PC-3 (cell line): ENCODE measurements at regions not wholly inside any gene's neighbourhood (a gene's known extent, or its start where the extent isn't known, plus 50 kb on each side); places are given as distances from the start of the nearest gene placed in this dataset.

Experiments used
- ATAC-seq: fragments of 200-7000 bp; cut with Tn5 transposase; 2 replicates; pipeline ENCODE4 v1.9.1; 2020; ENCODE audit warnings: mild to moderate bottlenecking, moderate library complexity
- BruUV-seq: library from RNA; stranded (reverse); fragments of 400-500 nt; replicated peaks from 2 replicates; lab custom pipeline; 2021; lab: Mats Ljungman, UMichigan
- CTCF ChIA-PET: fragments of 300-600 bp; sonication (Branson Sonifier 250); formaldehyde crosslinking; loops from one replicate; lab custom pipeline; 2022; ENCODE audit warnings: antibody characterized with exemption; lab: Charles Lee
- POLR2A ChIA-PET: fragments of 300-600 bp; sonication (Branson Sonifier 250); formaldehyde crosslinking; loops from one replicate; lab custom pipeline; 2022; ENCODE audit warnings: antibody characterized with exemption; ENCODE audit not compliant: unreplicated experiment; lab: Charles Lee
- DNase-seq: peaks from one replicate; pipeline ENCODE4 v3.0.0-alpha.2; 2015
- H2AFZ ChIP-seq: fragments of 300-600 bp; sonication (generic); 2 replicates; pipeline ENCODE4 v1.6.0; 2016; ENCODE audit warnings: antibody characterized with exemption, low read length
- H3F3A ChIP-seq: fragments of 300-600 bp; sonication (generic); one replicate; pipeline ENCODE4 v1.6.0; 2017; ENCODE audit warnings: antibody characterized with exemption, low read length, control low read depth, mild to moderate bottlenecking; ENCODE audit not compliant: unreplicated experiment
- H3K27ac ChIP-seq: fragments of 300-600 bp; sonication (generic); 2 replicates; pipeline ENCODE4 v1.5.1; 2016; ENCODE audit warnings: mild to moderate bottlenecking, low read length
- H3K27me3 ChIP-seq: fragments of 300-600 bp; sonication (generic); 2 replicates; pipeline ENCODE4 v1.6.1; 2016; ENCODE audit warnings: low read length, mixed read lengths
- H3K36me3 ChIP-seq: fragments of 300-600 bp; sonication (generic); 2 replicates; pipeline ENCODE4 v1.6.1; 2016; ENCODE audit warnings: low read depth, mixed run types, low read length, mixed read lengths
- H3K4me1 ChIP-seq: fragments of 300-600 bp; sonication (generic); 2 replicates; pipeline ENCODE4 v1.5.1; 2016; ENCODE audit warnings: low read length; ENCODE audit not compliant: insufficient read depth
- H3K4me2 ChIP-seq: fragments of 300-600 bp; sonication (generic); 2 replicates; pipeline ENCODE4 v1.6.0; 2016; ENCODE audit warnings: low read length
- H3K4me3 ChIP-seq: fragments of 300-600 bp; sonication (generic); 2 replicates; pipeline ENCODE4 v1.5.1; 2016; ENCODE audit warnings: mild to moderate bottlenecking, low read length, mixed read lengths
- H3K79me2 ChIP-seq: fragments of 300-600 bp; sonication (generic); 2 replicates; pipeline ENCODE4 v1.6.1; 2017; ENCODE audit warnings: low read length, mixed read lengths
- H3K9ac ChIP-seq: fragments of 300-600 bp; sonication (generic); 2 replicates; pipeline ENCODE4 v1.6.0; 2016; ENCODE audit warnings: mild to moderate bottlenecking, low read length
- H3K9me2 ChIP-seq: fragments of 300-600 bp; sonication (generic); replicated peaks from 2 replicates; pipeline ENCODE4 v1.6.1; 2016; ENCODE audit warnings: mixed run types, low read length, mixed read lengths
- H3K9me3 ChIP-seq: fragments of 300-600 bp; sonication (generic); 2 replicates; pipeline ENCODE4 v1.6.1; 2016; ENCODE audit warnings: low read length, mixed read lengths
- H4K20me1 ChIP-seq: fragments of 300-600 bp; sonication (generic); 2 replicates; pipeline ENCODE4 v1.6.1; 2016; ENCODE audit warnings: low read length, mixed read lengths
- CTCF ChIP-seq: fragments of 300-600 bp; sonication (generic); conservative IDR thresholded peaks from 2 replicates; pipeline ENCODE4 v1.5.1; 2017; ENCODE audit warnings: antibody characterized with exemption, low read depth, mild to moderate bottlenecking, low read length
- EZH2 ChIP-seq: fragments of 300-600 bp; sonication (generic); IDR thresholded peaks from one replicate; pipeline ENCODE4 v1.6.1; 2017; ENCODE audit warnings: antibody characterized with exemption, mild to moderate bottlenecking, low read length; ENCODE audit not compliant: unreplicated experiment
- EZH2phosphoT487 ChIP-seq: fragments of 300-600 bp; sonication (generic); IDR thresholded peaks from 2 replicates; pipeline ENCODE4 v1.6.1; 2018; ENCODE audit warnings: mild to moderate bottlenecking, antibody characterized with exemption, low read length, borderline replicate concordance
- intact Hi-C: fragments of 100-400 bp; cut with micrococcal nuclease; formaldehyde crosslinking; loops from 2 replicates; pipeline ENCODE4 v1.9.0; 2023

GRCh38 chr3:153028381-153028780, 133.6 kb upstream of the RAP2B start:
- no peak overlapping the region for H2AFZ ChIP-seq
- no peaks in the 10 kb centered on the region for H3K9me3 ChIP-seq
- ATAC-seq (no peak), DNase-seq (no peak)
- TF ChIP-seq EZH2: no peak
- no peak for TF ChIP-seq EZH2phosphoT487
- TF ChIP-seq CTCF: no peak
- no TSS peak for BruUV-seq
- H4K20me1 ChIP-seq: no peaks in the 10 kb centered on the region
- ChIA-PET CTCF (no interaction called here), POLR2A (no interaction called here)
- no peaks in the 10 kb centered on the region for H3K36me3 ChIP-seq
- H3K27ac ChIP-seq: no peak overlapping the region
- H3K9ac ChIP-seq: no peak overlapping the region
- H3F3A ChIP-seq: no peaks in the 10 kb centered on the region
- no peak overlapping the region for H3K4me3 ChIP-seq
- H3K9me2 ChIP-seq: no peaks in the 10 kb centered on the region
- intact Hi-C loops: loop anchor here (5.0 kb wide), 4 partner anchors 744 to 989 kb away; no protein-coding TSS in a partner anchor
- H3K4me2 ChIP-seq: no peak overlapping the region
- H3K27me3 ChIP-seq: no peaks in the 10 kb centered on the region
- no peaks in the 10 kb centered on the region for H3K79me2 ChIP-seq
- no peaks in the 10 kb centered on the region for H3K4me1 ChIP-seq

GRCh38 chr3:153029350-153029749, 132.7 kb upstream of the RAP2B start:
- Histone ChIP-seq H3K27ac (no peak overlapping the region), H3K9me2 (no peaks in the 10 kb centered on the region), H3K79me2 (no peaks in the 10 kb centered on the region), H3F3A (no peaks in the 10 kb centered on the region), H3K9me3 (no peaks in the 10 kb centered on the region), H2AFZ (no peak overlapping the region), H3K36me3 (no peaks in the 10 kb centered on the region), H3K9ac (no peak overlapping the region), H3K27me3 (no peaks in the 10 kb centered on the region), H3K4me2 (no peak overlapping the region), H3K4me3 (no peak overlapping the region), H3K4me1 (no peaks in the 10 kb centered on the region), H4K20me1 (no peaks in the 10 kb centered on the region)
- DNase-seq (no peak), ATAC-seq (no peak)
- no TSS peak for BruUV-seq
- CTCF ChIA-PET: interaction anchor here (0.7 kb wide), 1 partner anchor 261 kb away, joined by 3 read pairs; no protein-coding TSS in a partner anchor
- POLR2A ChIA-PET: no interaction called here
- intact Hi-C loops: loop anchor here (5.0 kb wide), 4 partner anchors 743 to 988 kb away; no protein-coding TSS in a partner anchor
- no peak for TF ChIP-seq EZH2
- no peak for TF ChIP-seq CTCF
- no peak for TF ChIP-seq EZH2phosphoT487

GRCh38 chr3:153032891-153033290, 129.1 kb upstream of the RAP2B start:
- CTCF ChIA-PET: no interaction called here
- Histone ChIP-seq H2AFZ (no peak overlapping the region), H3K9me3 (no peaks in the 10 kb centered on the region), H3K4me2 (no peak overlapping the region), H3F3A (no peaks in the 10 kb centered on the region), H4K20me1 (no peaks in the 10 kb centered on the region), H3K79me2 (no peaks in the 10 kb centered on the region), H3K36me3 (no peaks in the 10 kb centered on the region), H3K27me3 (no peaks in the 10 kb centered on the region), H3K4me1 (no peaks in the 10 kb centered on the region), H3K27ac (no peak overlapping the region), H3K4me3 (no peak overlapping the region), H3K9me2 (no peaks in the 10 kb centered on the region), H3K9ac (no peak overlapping the region)
- TF ChIP-seq EZH2 (no peak), EZH2phosphoT487 (no peak), CTCF (no peak)
- POLR2A ChIA-PET: interaction anchor here (0.6 kb wide), 1 partner anchor 113 kb away, joined by 4 read pairs; no protein-coding TSS in a partner anchor
- DNase-seq (no peak), ATAC-seq (no peak)
- no TSS peak for BruUV-seq
- intact Hi-C loops: no loop called here
